GM21619 (cell line): ENCODE measurements at regions not wholly inside any gene's neighbourhood (a gene's known extent, or its start where the extent isn't known, plus 50 kb on each side); places are given as distances from the start of the nearest gene placed in this dataset.
A peak's percentile ranks its signal among the peaks of the same experiment; 100 is the strongest.

Experiments used
- ATAC-seq: cut with Tn5 transposase; IDR thresholded peaks from one replicate; pipeline ENCODE4 v1.9.1; 2021; ENCODE audit not compliant: unreplicated experiment

GRCh38 chr3:168338161-168338560 is 242.4 kb upstream of the GOLIM4 start:
- ATAC-seq: no peak

- ATAC-seq: no peak
These were observed 240.6 kb upstream of the GOLIM4 start for GRCh38 chr3:168336276-168336675.

- ATAC-seq: no peak
These were observed 237.7 kb upstream of the GOLIM4 start for GRCh38 chr3:168333410-168333935.

GRCh38 chr3:168331756-168332155 is 236.0 kb upstream of the GOLIM4 start:
- no peak for ATAC-seq

GRCh38 chr3:168330983-168331382 is 235.3 kb upstream of the GOLIM4 start:
- no peak for ATAC-seq

GRCh38 chr3:168327856-168328255 is 232.1 kb upstream of the GOLIM4 start:
- no peak for ATAC-seq

- ATAC-seq: no peak
These were observed 230.0 kb upstream of the GOLIM4 start for GRCh38 chr3:168325684-168326083.

- ATAC-seq: no peak
These were observed 227.2 kb upstream of the GOLIM4 start for GRCh38 chr3:168322941-168323340.

- no peak for ATAC-seq
These were observed 218.4 kb upstream of the GOLIM4 start for GRCh38 chr3:168314166-168314565.

- no peak for ATAC-seq
These were observed 217.3 kb upstream of the GOLIM4 start for GRCh38 chr3:168312984-168313383.

- ATAC-seq: no peak
These were observed 212.2 kb upstream of the GOLIM4 start for GRCh38 chr3:168307893-168308292.

- no peak for ATAC-seq
These were observed 199.3 kb upstream of the GOLIM4 start for GRCh38 chr3:168295027-168295426.

- no peak for ATAC-seq
These were observed 196.6 kb upstream of the GOLIM4 start for GRCh38 chr3:168292296-168292695.

- no peak for ATAC-seq
These were observed 193.8 kb upstream of the GOLIM4 start for GRCh38 chr3:168289471-168290008.

- ATAC-seq: no peak
These were observed 193.0 kb upstream of the GOLIM4 start for GRCh38 chr3:168288511-168289401.

GRCh38 chr3:168285506-168285905 is 189.8 kb upstream of the GOLIM4 start:
- no peak for ATAC-seq

- ATAC-seq: no peak
These were observed 189.0 kb upstream of the GOLIM4 start for GRCh38 chr3:168284728-168285127.

GRCh38 chr3:168275662-168276061 is 179.9 kb upstream of the GOLIM4 start:
- no peak for ATAC-seq

- peak; percentile 89 for ATAC-seq
These were observed 178.2 kb upstream of the GOLIM4 start for GRCh38 chr3:168273917-168274316.

- ATAC-seq: no peak
These were observed 177.3 kb upstream of the GOLIM4 start for GRCh38 chr3:168273036-168273435.

GRCh38 chr3:168272343-168272985 is 176.7 kb upstream of the GOLIM4 start:
- ATAC-seq: no peak

- no peak for ATAC-seq
These were observed 176.2 kb upstream of the GOLIM4 start for GRCh38 chr3:168271932-168272331.
